ENCODE measurements at regions not wholly inside any gene's neighbourhood (a gene's known extent, or its start where the extent isn't known, plus 50 kb on each side); places are given as distances from the start of the nearest gene placed in this dataset.

- TF ChIP-seq MAX (IDR thresholded peaks at IDR 0.05) (no peak), CTCF (IDR thresholded peaks at IDR 0.05) (no peak)
These were observed 870.1 kb downstream of the BRINP3 start for GRCh38 chr1:189607477-189608096.

All from A549 (cell line).